Suprapubic skin (tissue), 3 donors: ENCODE measurements at regions not wholly inside any gene's neighbourhood (a gene's known extent, or its start where the extent isn't known, plus 50 kb on each side); places are given as distances from the start of the nearest gene placed in this dataset.

Experiments used
- CTCF ChIP-seq, 2 donors: fragments of 200-600 bp in 1 of 2; fragments of 450-650 bp in 1 of 2; sonication (generic) in 1 of 2; IDR thresholded peaks; one replicate each; pipeline ENCODE4 v1.5.1; 2016 to 2019; ENCODE audit warnings: antibody characterized with exemption in 2 of 2, mild to moderate bottlenecking in 1 of 2, moderate library complexity in 1 of 2
- POLR2AphosphoS5 ChIP-seq, 3 donors: sonication (generic); formaldehyde crosslinking; IDR thresholded peaks; one replicate each; pipeline ENCODE4 v1.6.1; 2017; ENCODE audit warnings: antibody characterized with exemption in 3 of 3

- TF ChIP-seq POLR2AphosphoS5 (IDR thresholded peaks at IDR 0.05) = no peak
- TF ChIP-seq CTCF (IDR thresholded peaks at IDR 0.05) = no peak
Observed at GRCh38 chr11:29173660-29174062, 843.2 kb downstream of the KCNA4 start.
